Testis (tissue), 2 donors: ENCODE measurements at regions not wholly inside any gene's neighbourhood (a gene's known extent, or its start where the extent isn't known, plus 50 kb on each side); places are given as distances from the start of the nearest gene placed in this dataset.

ENCODE experiments used
- DNase-seq: peaks from one replicate; pipeline ENCODE4 v3.0.0-alpha.2; 2019
- H3K27ac ChIP-seq, 2 donors: fragments of 200-600 bp; sonication (generic); one replicate each; pipeline ENCODE4 v1.5.1; 2019
- H3K27me3 ChIP-seq: fragments of 200-600 bp; sonication (generic); one replicate; pipeline ENCODE4 v1.5.1; 2019
- H3K36me3 ChIP-seq: fragments of 200-600 bp; sonication (generic); one replicate; pipeline ENCODE4 v1.5.1; 2017; ENCODE audit warnings: low read depth; ENCODE audit errors: missing control alignments
- H3K4me1 ChIP-seq: fragments of 200-600 bp; sonication (generic); one replicate; pipeline ENCODE4 v1.5.1; 2019
- H3K4me3 ChIP-seq, 2 donors: fragments of 200-600 bp; sonication (generic); one replicate each; pipeline ENCODE4 v1.5.1; 2017 to 2019
- H3K9me3 ChIP-seq: fragments of 200-600 bp; sonication (generic); one replicate; pipeline ENCODE4 v1.5.1; 2017
- POLR2A ChIP-seq: fragments of 450-650 bp; IDR thresholded peaks from one replicate; pipeline ENCODE4 v1.6.1; 2017; ENCODE audit warnings: antibody characterized with exemption, mild to moderate bottlenecking, moderate library complexity
- WGBS, 2 donors: methylation state at CpG; one replicate each; pipeline ENCODE4 v1.1.5; 2018; 5-methylcytosine and 5-hydroxymethylcytosine counted together
- intact Hi-C: fragments of 100-400 bp; cut with DNase I; formaldehyde crosslinking; loops from one replicate; pipeline ENCODE4 v1.15.1; 2023; ENCODE audit warnings: low total_unique reads
- TF ChIP-seq, protein P1 (sequence below), 3 experiments: fragments of 450-650 bp in 2 of 3; fragments of 200-600 bp in 1 of 3; sonication (generic) in 1 of 3; IDR thresholded peaks; one replicate each; pipeline ENCODE4 v1.5.1; 2016 to 2019; ENCODE audit warnings: antibody characterized with exemption in 3 of 3, mild to moderate bottlenecking in 2 of 3, moderate library complexity in 1 of 3

DNA sequence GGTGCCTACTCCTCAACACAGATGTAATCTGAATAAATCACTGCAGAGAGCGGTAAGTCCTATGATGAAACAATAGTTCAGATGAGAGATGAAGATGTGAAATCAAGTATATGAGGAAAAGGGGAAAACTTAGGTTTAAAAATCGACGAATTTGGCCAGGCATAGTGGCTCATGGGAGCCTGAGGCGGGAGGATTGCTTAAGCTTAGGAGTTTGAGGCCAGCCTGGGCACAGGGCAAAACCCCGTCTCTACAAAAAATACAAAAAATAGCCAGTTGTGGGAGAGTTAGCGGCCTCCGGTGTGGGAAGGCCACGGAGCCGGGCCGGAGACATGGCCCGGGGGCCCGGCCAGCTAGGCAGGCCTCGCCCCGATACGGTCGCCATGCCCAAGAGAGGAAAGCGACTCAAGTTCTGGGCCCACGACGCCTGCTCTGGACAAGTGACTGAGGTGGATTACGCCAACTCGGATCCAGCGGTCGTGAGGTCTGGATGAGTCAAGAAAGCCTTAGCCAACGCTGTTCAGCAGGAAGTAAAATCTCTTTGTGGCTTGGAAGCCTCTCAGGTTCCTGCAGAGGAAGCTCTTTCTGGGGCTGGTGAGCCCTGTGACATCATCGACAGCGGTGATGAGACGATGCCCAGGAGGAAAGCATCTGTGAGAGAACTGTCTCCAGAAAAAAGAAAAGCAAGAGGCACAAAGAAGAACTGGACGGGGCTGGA lies 62.8 kb upstream of the SUB1 start:
- Histone ChIP-seq H3K36me3 (no peaks in the 10 kb centered on the region), H3K4me3 (no peak overlapping the region), H3K27me3 (no peaks in the 10 kb centered on the region), H3K27ac (no peak overlapping the region), H3K9me3 (no peaks in the 10 kb centered on the region), H3K4me1 (no peaks in the 10 kb centered on the region)
- WGBS, 2 donors, result 83 to 86% methylated on average over 28 of the region's 28 CpGs
- no peak for DNase-seq
- TF ChIP-seq, protein P1, sequence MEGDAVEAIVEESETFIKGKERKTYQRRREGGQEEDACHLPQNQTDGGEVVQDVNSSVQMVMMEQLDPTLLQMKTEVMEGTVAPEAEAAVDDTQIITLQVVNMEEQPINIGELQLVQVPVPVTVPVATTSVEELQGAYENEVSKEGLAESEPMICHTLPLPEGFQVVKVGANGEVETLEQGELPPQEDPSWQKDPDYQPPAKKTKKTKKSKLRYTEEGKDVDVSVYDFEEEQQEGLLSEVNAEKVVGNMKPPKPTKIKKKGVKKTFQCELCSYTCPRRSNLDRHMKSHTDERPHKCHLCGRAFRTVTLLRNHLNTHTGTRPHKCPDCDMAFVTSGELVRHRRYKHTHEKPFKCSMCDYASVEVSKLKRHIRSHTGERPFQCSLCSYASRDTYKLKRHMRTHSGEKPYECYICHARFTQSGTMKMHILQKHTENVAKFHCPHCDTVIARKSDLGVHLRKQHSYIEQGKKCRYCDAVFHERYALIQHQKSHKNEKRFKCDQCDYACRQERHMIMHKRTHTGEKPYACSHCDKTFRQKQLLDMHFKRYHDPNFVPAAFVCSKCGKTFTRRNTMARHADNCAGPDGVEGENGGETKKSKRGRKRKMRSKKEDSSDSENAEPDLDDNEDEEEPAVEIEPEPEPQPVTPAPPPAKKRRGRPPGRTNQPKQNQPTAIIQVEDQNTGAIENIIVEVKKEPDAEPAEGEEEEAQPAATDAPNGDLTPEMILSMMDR (IDR thresholded peaks at IDR 0.05), result no peak
- TF ChIP-seq POLR2A, result no peak
- intact Hi-C loops, result no loop called here

DNA sequence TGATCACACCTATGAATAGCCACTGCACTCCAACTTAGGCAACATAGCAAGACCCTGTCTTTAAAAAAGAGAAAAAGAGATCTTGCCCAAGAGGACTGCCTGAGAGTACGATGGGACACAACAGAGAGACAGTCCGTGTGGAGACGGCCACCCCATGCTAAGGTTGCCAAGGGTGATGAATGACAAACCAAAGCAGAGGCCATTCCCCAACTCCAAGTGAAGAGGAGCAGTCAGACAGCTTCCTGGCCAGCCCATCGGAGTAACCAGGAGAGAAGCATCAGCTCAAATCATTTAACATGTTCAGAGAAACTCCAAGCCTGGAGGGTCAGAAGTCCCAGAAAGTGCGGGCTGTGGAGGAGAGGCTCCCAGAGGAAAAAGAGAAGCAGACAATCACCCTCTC lies 63.9 kb upstream of the SUB1 start:
- no peak for DNase-seq
- 87 to 91% methylated on average over 5 of the region's 5 CpGs for WGBS, 2 donors
- Histone ChIP-seq H3K4me1 (no peaks in the 10 kb centered on the region), H3K27ac (no peak overlapping the region), H3K9me3 (no peaks in the 10 kb centered on the region), H3K36me3 (no peaks in the 10 kb centered on the region), H3K4me3 (no peak overlapping the region), H3K27me3 (no peaks in the 10 kb centered on the region)
- no peak for TF ChIP-seq POLR2A
- TF ChIP-seq, protein P1 (IDR thresholded peaks at IDR 0.05), result no peak
- intact Hi-C loops, result no loop called here

DNA sequence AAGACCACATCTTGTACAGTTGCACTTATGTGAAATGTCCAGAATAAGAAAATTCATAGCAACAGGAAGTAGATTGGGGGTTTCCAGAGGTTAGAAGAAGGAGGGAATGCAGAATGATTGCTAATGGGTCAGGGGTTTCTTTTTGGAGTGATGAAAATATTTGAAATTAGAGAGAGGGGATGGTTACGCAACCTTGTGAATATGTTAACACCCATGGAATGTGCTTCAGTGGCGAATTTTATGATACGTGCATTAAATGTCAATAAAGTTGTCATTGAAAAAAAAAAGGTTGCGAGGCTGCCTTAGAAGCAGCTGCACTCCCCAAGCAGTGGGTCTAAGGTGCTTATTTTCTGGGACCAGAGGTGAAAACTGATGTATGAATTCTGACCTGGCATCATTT lies 64.4 kb upstream of the SUB1 start:
- 95 to 99% methylated on average over 4 of the region's 4 CpGs for WGBS, 2 donors

DNA sequence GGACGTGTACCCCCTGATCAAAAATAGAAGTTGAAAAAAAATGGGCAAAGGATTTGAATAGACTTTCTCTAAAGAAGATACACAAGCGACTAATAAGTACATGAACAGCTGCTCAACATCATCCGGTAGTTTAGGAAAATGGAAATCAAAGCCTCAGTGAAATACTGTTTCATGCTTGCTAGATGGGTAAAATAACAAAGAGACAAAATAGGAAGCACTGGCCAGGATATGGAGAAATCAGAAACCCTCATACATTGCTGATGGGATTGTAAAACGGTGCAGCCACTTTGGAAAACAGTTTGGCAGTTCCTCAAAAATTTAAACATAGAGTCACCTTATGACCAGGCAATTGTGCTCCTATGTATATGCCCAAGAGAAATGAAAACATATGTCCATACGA lies 65.0 kb upstream of the SUB1 start:
- Histone ChIP-seq H3K27me3 (no peaks in the 10 kb centered on the region), H3K4me1 (no peaks in the 10 kb centered on the region), H3K27ac (no peak overlapping the region), H3K4me3 (no peak overlapping the region), H3K36me3 (no peaks in the 10 kb centered on the region), H3K9me3 (no peaks in the 10 kb centered on the region)
- DNase-seq, result no peak
- intact Hi-C loops, result no loop called here
- no peak for TF ChIP-seq POLR2A
- TF ChIP-seq, protein P1 (IDR thresholded peaks at IDR 0.05), result no peak
- 46 to 49% methylated on average over 5 of the region's 5 CpGs for WGBS, 2 donors

More for the DNA sequence above, 64.4 kb upstream of the SUB1 start:
- H3K9me3 ChIP-seq, result no peaks in the 10 kb centered on the region
- no peak overlapping the region for H3K27ac ChIP-seq
- H3K4me3 ChIP-seq, result no peak overlapping the region
- TF ChIP-seq, protein P1 (IDR thresholded peaks at IDR 0.05), result no peak
- no peak for TF ChIP-seq POLR2A
- no peak for DNase-seq
- H3K36me3 ChIP-seq, result no peaks in the 10 kb centered on the region
- intact Hi-C loops, result no loop called here
- no peaks in the 10 kb centered on the region for H3K4me1 ChIP-seq
- no peaks in the 10 kb centered on the region for H3K27me3 ChIP-seq

DNA sequence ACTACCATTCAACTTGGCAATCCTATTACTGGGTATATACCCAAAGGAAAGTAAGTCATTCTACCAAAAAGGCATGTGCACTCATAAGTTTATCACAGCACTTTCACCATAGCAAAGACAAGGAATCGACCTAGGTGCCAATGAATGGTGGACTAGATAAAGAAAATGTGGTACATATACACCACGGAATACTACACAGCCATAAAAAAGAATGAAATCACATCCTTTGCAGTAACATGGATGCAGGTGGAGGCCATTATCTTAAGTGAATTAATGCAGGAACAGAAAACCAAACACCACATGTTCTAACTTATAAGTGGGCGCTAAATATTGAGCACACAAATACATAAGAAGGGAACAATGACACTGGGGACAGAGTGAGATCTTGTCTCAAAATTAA lies 65.8 kb upstream of the SUB1 start:
- no peaks in the 10 kb centered on the region for H3K4me1 ChIP-seq
- intact Hi-C loops, result no loop called here
- H3K36me3 ChIP-seq, result no peaks in the 10 kb centered on the region
- no peaks in the 10 kb centered on the region for H3K9me3 ChIP-seq
- no peaks in the 10 kb centered on the region for H3K27me3 ChIP-seq
- no peak for DNase-seq
- no peak overlapping the region for H3K4me3 ChIP-seq
- H3K27ac ChIP-seq, result no peak overlapping the region
- TF ChIP-seq, protein P1 (IDR thresholded peaks at IDR 0.05), result no peak
- TF ChIP-seq POLR2A, result no peak
- 95 to 97% methylated on average over 3 of the region's 3 CpGs for WGBS, 2 donors
